ENCODE measurements at regions not wholly inside any gene's neighbourhood (a gene's known extent, or its start where the extent isn't known, plus 50 kb on each side); places are given as distances from the start of the nearest gene placed in this dataset.

GRCh38 chr3:22606938-22607337, 596.2 kb upstream of the UBE2E2 start:
- Histone ChIP-seq H3K27me3 (ENCODE audit: control insufficient read depth in 1 of 2, insufficient read depth in 2 of 2, low read length in 2 of 2) (no peaks in the 10 kb centered on the region), H3K4me1 (ENCODE audit: insufficient read depth, low read length) (no peaks in the 10 kb centered on the region), H3K36me3 (ENCODE audit: insufficient read depth, low read length) (no peaks in the 10 kb centered on the region), H3K4me3 (ENCODE audit: low read length) (no peak overlapping the region), H3K27ac (ENCODE audit: low read depth in 1 of 2, low read length in 2 of 2) (no peak overlapping the region), H3K9me3 (ENCODE audit: control insufficient read depth in 1 of 2, insufficient read depth in 1 of 2, low read length in 2 of 2) (no peaks in the 10 kb centered on the region)
- Mint-ChIP-seq H3K36me3 (ENCODE audit: low read depth) (no peaks in the 10 kb centered on the region), H3K4me3 (no peak overlapping the region), H3K27me3 (no peaks in the 10 kb centered on the region), H3K4me1 (ENCODE audit: low read depth) (no peaks in the 10 kb centered on the region), H3K9me3 (no peaks in the 10 kb centered on the region), H3K27ac (no peak overlapping the region)
- no peak for DNase-seq
- ChIA-PET POLR2A (no interaction called here), CTCF (no interaction called here)
- intact Hi-C loops (cut with DNase I, micrococcal nuclease): no loop called here
- TF ChIP-seq, protein P1, sequence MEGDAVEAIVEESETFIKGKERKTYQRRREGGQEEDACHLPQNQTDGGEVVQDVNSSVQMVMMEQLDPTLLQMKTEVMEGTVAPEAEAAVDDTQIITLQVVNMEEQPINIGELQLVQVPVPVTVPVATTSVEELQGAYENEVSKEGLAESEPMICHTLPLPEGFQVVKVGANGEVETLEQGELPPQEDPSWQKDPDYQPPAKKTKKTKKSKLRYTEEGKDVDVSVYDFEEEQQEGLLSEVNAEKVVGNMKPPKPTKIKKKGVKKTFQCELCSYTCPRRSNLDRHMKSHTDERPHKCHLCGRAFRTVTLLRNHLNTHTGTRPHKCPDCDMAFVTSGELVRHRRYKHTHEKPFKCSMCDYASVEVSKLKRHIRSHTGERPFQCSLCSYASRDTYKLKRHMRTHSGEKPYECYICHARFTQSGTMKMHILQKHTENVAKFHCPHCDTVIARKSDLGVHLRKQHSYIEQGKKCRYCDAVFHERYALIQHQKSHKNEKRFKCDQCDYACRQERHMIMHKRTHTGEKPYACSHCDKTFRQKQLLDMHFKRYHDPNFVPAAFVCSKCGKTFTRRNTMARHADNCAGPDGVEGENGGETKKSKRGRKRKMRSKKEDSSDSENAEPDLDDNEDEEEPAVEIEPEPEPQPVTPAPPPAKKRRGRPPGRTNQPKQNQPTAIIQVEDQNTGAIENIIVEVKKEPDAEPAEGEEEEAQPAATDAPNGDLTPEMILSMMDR (IDR thresholded peaks at IDR 0.05): no peak
- ATAC-seq (ENCODE audit: poor library complexity): no peak

GRCh38 chr3:22608093-22608492, 595.0 kb upstream of the UBE2E2 start:
- TF ChIP-seq, protein P1 (IDR thresholded peaks at IDR 0.05): no peak
- ChIA-PET POLR2A (no interaction called here), CTCF (no interaction called here)
- Mint-ChIP-seq H3K27ac (no peak overlapping the region), H3K27me3 (no peaks in the 10 kb centered on the region), H3K4me1 (ENCODE audit: low read depth) (no peaks in the 10 kb centered on the region), H3K4me3 (no peak overlapping the region), H3K9me3 (no peaks in the 10 kb centered on the region), H3K36me3 (ENCODE audit: low read depth) (no peaks in the 10 kb centered on the region)
- Histone ChIP-seq H3K27me3 (ENCODE audit: control insufficient read depth in 1 of 2, insufficient read depth in 2 of 2, low read length in 2 of 2) (no peaks in the 10 kb centered on the region), H3K4me1 (ENCODE audit: insufficient read depth, low read length) (no peaks in the 10 kb centered on the region), H3K4me3 (ENCODE audit: low read length) (no peak overlapping the region), H3K27ac (ENCODE audit: low read depth in 1 of 2, low read length in 2 of 2) (no peak overlapping the region), H3K36me3 (ENCODE audit: insufficient read depth, low read length) (no peaks in the 10 kb centered on the region), H3K9me3 (ENCODE audit: control insufficient read depth in 1 of 2, insufficient read depth in 1 of 2, low read length in 2 of 2) (no peaks in the 10 kb centered on the region)
- DNase-seq (no peak), ATAC-seq (ENCODE audit: poor library complexity) (no peak)
- intact Hi-C loops (cut with DNase I, micrococcal nuclease): no loop called here

- intact Hi-C loops (cut with DNase I, micrococcal nuclease): no loop called here
- ATAC-seq (ENCODE audit: poor library complexity) (no peak), DNase-seq (no peak)
- ChIA-PET CTCF (no interaction called here), POLR2A (no interaction called here)
- Histone ChIP-seq H3K27ac (ENCODE audit: low read depth in 1 of 2, low read length in 2 of 2) (no peak overlapping the region), H3K36me3 (ENCODE audit: insufficient read depth, low read length) (no peaks in the 10 kb centered on the region), H3K4me3 (ENCODE audit: low read length) (no peak overlapping the region), H3K4me1 (ENCODE audit: insufficient read depth, low read length) (no peaks in the 10 kb centered on the region), H3K27me3 (ENCODE audit: control insufficient read depth in 1 of 2, insufficient read depth in 2 of 2, low read length in 2 of 2) (no peaks in the 10 kb centered on the region), H3K9me3 (ENCODE audit: control insufficient read depth in 1 of 2, insufficient read depth in 1 of 2, low read length in 2 of 2) (no peaks in the 10 kb centered on the region)
- Mint-ChIP-seq H3K27ac (no peak overlapping the region), H3K4me1 (ENCODE audit: low read depth) (no peaks in the 10 kb centered on the region), H3K27me3 (no peaks in the 10 kb centered on the region), H3K4me3 (no peak overlapping the region), H3K9me3 (no peaks in the 10 kb centered on the region), H3K36me3 (ENCODE audit: low read depth) (no peaks in the 10 kb centered on the region)
- TF ChIP-seq, protein P1 (IDR thresholded peaks at IDR 0.05): no peak
Measured at GRCh38 chr3:22608721-22609120, 594.4 kb upstream of the UBE2E2 start.

Data from CD4-positive, alpha-beta T cell (primary cell).